ENCODE measurements at regions not wholly inside any gene's neighbourhood (a gene's known extent, or its start where the extent isn't known, plus 50 kb on each side); places are given as distances from the start of the nearest gene placed in this dataset.

DNA sequence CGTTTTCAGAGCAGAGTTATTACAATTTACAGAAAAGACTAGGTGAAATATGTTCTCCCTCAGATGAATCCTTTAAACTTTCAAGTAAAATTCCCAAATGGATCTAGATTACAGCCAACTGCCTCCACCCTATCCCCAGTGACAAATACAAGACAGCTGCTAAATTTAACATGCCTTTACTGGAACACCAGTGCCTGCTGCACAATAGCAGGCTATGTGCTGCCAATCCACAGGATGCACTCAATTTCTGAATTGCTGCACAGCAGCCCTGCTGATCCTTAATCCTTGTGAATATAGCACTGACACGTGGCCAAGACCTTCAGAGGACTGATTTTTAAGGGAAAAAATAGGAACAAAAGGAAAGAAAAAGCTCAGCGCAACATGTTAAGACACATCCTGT is 128.9 kb downstream of the CCER1 start:
- Mint-ChIP-seq H3K36me3 (ENCODE audit: insufficient read depth in 1 of 3, low read depth in 3 of 3) (no peaks in the 10 kb centered on the region; a peak in 1 of 7 replicates), H3K9me3 (no peaks in the 10 kb centered on the region), H3K4me3 (no peak overlapping the region), H3K27ac (no peak overlapping the region), H3K27me3 (ENCODE audit: low read depth) (no peaks in the 10 kb centered on the region), H3K4me1 (no peaks in the 10 kb centered on the region)
- Histone ChIP-seq H4K20me1 (ENCODE audit: control insufficient read depth, insufficient read depth, insufficient read length) (no peaks in the 10 kb centered on the region), H3K27ac (ENCODE audit: insufficient read length, low read depth, low read length) (no peak overlapping the region), H3K18ac (ENCODE audit: insufficient read length, low read depth, low read length) (no peak overlapping the region), H3K56ac (ENCODE audit: insufficient read length, low read depth, low read length) (no peak overlapping the region), H2BK12ac (ENCODE audit: insufficient read length, low read depth, low read length) (no peak overlapping the region), H4K91ac (ENCODE audit: insufficient read length, low read depth, low read length) (no peak overlapping the region), H3K4ac (ENCODE audit: low read depth, low read length) (no peak overlapping the region), H3K9ac (ENCODE audit: extremely low read depth, insufficient read length, low read length) (no peak overlapping the region), H2BK120ac (ENCODE audit: low read depth, low read length, poor library complexity, severe bottlenecking) (no peak overlapping the region), H3K9me3 (ENCODE audit: control insufficient read depth, low read depth, low read length) (no peaks in the 10 kb centered on the region), H2AK5ac (ENCODE audit: insufficient read length, low read length) (no peak overlapping the region), H4K8ac (replicated peaks; ENCODE audit: insufficient read length, low read depth, low read length) (no peak overlapping the region), H3K79me2 (ENCODE audit: insufficient read depth, low read length) (no peaks in the 10 kb centered on the region), H2AFZ (ENCODE audit: low read length) (no peak overlapping the region), H2BK20ac (ENCODE audit: low read depth, low read length, poor library complexity, severe bottlenecking) (no peak overlapping the region), H3T11ph (ENCODE audit: low read length) (no peak overlapping the region), H3K4me2 (ENCODE audit: insufficient read depth, insufficient read length, low read length) (no peak overlapping the region), H3K14ac (ENCODE audit: insufficient read depth, low read length) (no peak overlapping the region), H2BK15ac (ENCODE audit: low read depth, low read length) (no peak overlapping the region), H2BK5ac (ENCODE audit: insufficient read length, low read length) (no peak overlapping the region), H3K79me1 (ENCODE audit: insufficient read depth, low read depth, low read length, poor library complexity, severe bottlenecking) (no peaks in the 10 kb centered on the region), H3K4me1 (ENCODE audit: insufficient read depth, low read length) (no peaks in the 10 kb centered on the region), H3K23ac (ENCODE audit: insufficient read length, low read depth, low read length) (no peak overlapping the region), H3K27me3 (ENCODE audit: insufficient read depth, low read length) (no peaks in the 10 kb centered on the region), H3K23me2 (ENCODE audit: insufficient read length, low read depth, low read length, poor library complexity, severe bottlenecking) (no peaks in the 10 kb centered on the region), H4K5ac (ENCODE audit: insufficient read length, low read depth, low read length) (no peak overlapping the region)
- no peak for DNase-seq
- WGBS (ENCODE audit: extremely low coverage, insufficient read length, low lambda C conversion rate), result no CpG with 5 or more reads among the region's 3 CpGs
- TF ChIP-seq, protein P1, sequence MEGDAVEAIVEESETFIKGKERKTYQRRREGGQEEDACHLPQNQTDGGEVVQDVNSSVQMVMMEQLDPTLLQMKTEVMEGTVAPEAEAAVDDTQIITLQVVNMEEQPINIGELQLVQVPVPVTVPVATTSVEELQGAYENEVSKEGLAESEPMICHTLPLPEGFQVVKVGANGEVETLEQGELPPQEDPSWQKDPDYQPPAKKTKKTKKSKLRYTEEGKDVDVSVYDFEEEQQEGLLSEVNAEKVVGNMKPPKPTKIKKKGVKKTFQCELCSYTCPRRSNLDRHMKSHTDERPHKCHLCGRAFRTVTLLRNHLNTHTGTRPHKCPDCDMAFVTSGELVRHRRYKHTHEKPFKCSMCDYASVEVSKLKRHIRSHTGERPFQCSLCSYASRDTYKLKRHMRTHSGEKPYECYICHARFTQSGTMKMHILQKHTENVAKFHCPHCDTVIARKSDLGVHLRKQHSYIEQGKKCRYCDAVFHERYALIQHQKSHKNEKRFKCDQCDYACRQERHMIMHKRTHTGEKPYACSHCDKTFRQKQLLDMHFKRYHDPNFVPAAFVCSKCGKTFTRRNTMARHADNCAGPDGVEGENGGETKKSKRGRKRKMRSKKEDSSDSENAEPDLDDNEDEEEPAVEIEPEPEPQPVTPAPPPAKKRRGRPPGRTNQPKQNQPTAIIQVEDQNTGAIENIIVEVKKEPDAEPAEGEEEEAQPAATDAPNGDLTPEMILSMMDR (conservative IDR thresholded peaks at IDR 0.05), result no peak

Data from H9 (cell line).